Ishikawa (cell line): ENCODE measurements at regions not wholly inside any gene's neighbourhood (a gene's known extent, or its start where the extent isn't known, plus 50 kb on each side); places are given as distances from the start of the nearest gene placed in this dataset.

Source experiments
- CEBPB ChIP-seq: IDR thresholded peaks from 2 replicates; pipeline ENCODE4 v1.6.1; 2012
- CREB1 ChIP-seq: IDR thresholded peaks from 2 replicates; pipeline ENCODE4 v1.6.1; 2012; ENCODE audit warnings: low read depth
- EGR1 ChIP-seq: IDR thresholded peaks from 2 replicates; pipeline ENCODE4 v1.6.1; 2012
- EP300 ChIP-seq: IDR thresholded peaks from 2 replicates; pipeline ENCODE4 v1.6.1; 2012; ENCODE audit warnings: borderline replicate concordance
- FOXM1 ChIP-seq: IDR thresholded peaks from 2 replicates; pipeline ENCODE4 v1.6.1; 2012; ENCODE audit warnings: low read depth, borderline replicate concordance
- MAX ChIP-seq: IDR thresholded peaks from 2 replicates; pipeline ENCODE4 v1.6.1; 2012
- NFIC ChIP-seq: IDR thresholded peaks from 2 replicates; pipeline ENCODE4 v1.6.1; 2012
- RAD21 ChIP-seq: IDR thresholded peaks from 2 replicates; pipeline ENCODE4 v1.6.1; 2012; ENCODE audit warnings: low read depth
- REST ChIP-seq: IDR thresholded peaks from 2 replicates; pipeline ENCODE4 v1.6.1; 2012; ENCODE audit warnings: low read depth, mild to moderate bottlenecking
- TAF1 ChIP-seq: IDR thresholded peaks from 2 replicates; pipeline ENCODE4 v1.6.1; 2012; ENCODE audit warnings: low read depth, mild to moderate bottlenecking
- TCF12 ChIP-seq: IDR thresholded peaks from 2 replicates; pipeline ENCODE4 v1.6.1; 2012; ENCODE audit warnings: low read depth
- TEAD4 ChIP-seq: IDR thresholded peaks from 2 replicates; pipeline ENCODE4 v1.6.1; 2012
- USF1 ChIP-seq: IDR thresholded peaks from 2 replicates; pipeline ENCODE4 v1.6.1; 2012
- YY1 ChIP-seq: IDR thresholded peaks from 2 replicates; pipeline ENCODE4 v1.6.1; 2012; ENCODE audit warnings: low read depth
- ZBTB7A ChIP-seq: IDR thresholded peaks from 2 replicates; pipeline ENCODE4 v1.6.1; 2012; ENCODE audit warnings: low read depth

GRCh38 chr4:123849495-123849894 is 452.9 kb downstream of the SPRY1 start:
- TF ChIP-seq USF1 (no peak), TAF1 (no peak), CEBPB (no peak), TEAD4 (no peak), EGR1 (no peak), ZBTB7A (no peak), EP300 (no peak), CREB1 (no peak), FOXM1 (no peak)

- TF ChIP-seq USF1 (no peak), NFIC (no peak), TCF12 (no peak), CREB1 (no peak), REST (no peak), EP300 (no peak), YY1 (no peak), FOXM1 (no peak), EGR1 (no peak), RAD21 (no peak), TEAD4 (no peak), ZBTB7A (no peak), CEBPB (no peak)
These were observed 454.9 kb downstream of the SPRY1 start for GRCh38 chr4:123851521-123851920.

- TF ChIP-seq TAF1 (no peak), CREB1 (no peak), REST (no peak), EP300 (no peak), FOXM1 (no peak), NFIC (no peak), EGR1 (no peak)
These were observed 457.1 kb downstream of the SPRY1 start for GRCh38 chr4:123853651-123854050.

GRCh38 chr4:123856689-123857545 is 460.3 kb downstream of the SPRY1 start:
- TF ChIP-seq TCF12 (no peak), NFIC (no peak), FOXM1 (no peak), TAF1 (no peak), REST (no peak), MAX (no peak), USF1 (no peak), CEBPB (no peak), EP300 (no peak), EGR1 (no peak), ZBTB7A (no peak), TEAD4 (no peak), YY1 (no peak), CREB1 (no peak), RAD21 (no peak)
